ENCODE measurements at regions not wholly inside any gene's neighbourhood (a gene's known extent, or its start where the extent isn't known, plus 50 kb on each side); places are given as distances from the start of the nearest gene placed in this dataset.
"Not testable (repeated sequence)": the region's sequence is repeated elsewhere in the genome, so short reads cannot be mapped to it uniquely, and the experiment has no call there.

- Histone ChIP-seq H3K4me3 (ENCODE audit: low read depth, low read length) (no peak overlapping the region), H3K27me3 (ENCODE audit: control insufficient read depth, insufficient read depth, low read length) (no peaks in the 10 kb centered on the region), H3K36me3 (ENCODE audit: control insufficient read depth, insufficient read depth, low read length) (no peaks in the 10 kb centered on the region)
- no peak for DNase-seq (ENCODE audit: low read depth)
- no peak for TF ChIP-seq CTCF (IDR thresholded peaks at IDR 0.05; ENCODE audit: insufficient read depth, low read length, poor library complexity, severe bottlenecking)
These were observed 315.0 kb downstream of the PTPRU start for GRCh38 chr1:29551123-29551936.

- H3K27me3 ChIP-seq (ENCODE audit: control insufficient read depth, insufficient read depth, low read length) = no peaks in the 10 kb centered on the region
- TF ChIP-seq CTCF (IDR thresholded peaks at IDR 0.05; ENCODE audit: insufficient read depth, low read length, poor library complexity, severe bottlenecking) = no peak
- no peak overlapping the region for H3K4me3 ChIP-seq (ENCODE audit: low read depth, low read length)
- no peak for DNase-seq (ENCODE audit: low read depth)
- no peaks in the 10 kb centered on the region for H3K36me3 ChIP-seq (ENCODE audit: control insufficient read depth, insufficient read depth, low read length)
These were observed 314.0 kb downstream of the PTPRU start for GRCh38 chr1:29550119-29550841.

- not testable (repeated sequence) for H3K4me3 ChIP-seq (ENCODE audit: low read depth, low read length); H3K36me3 ChIP-seq (ENCODE audit: control insufficient read depth, insufficient read depth, low read length); DNase-seq (ENCODE audit: low read depth); H3K27me3 ChIP-seq (ENCODE audit: control insufficient read depth, insufficient read depth, low read length)
These were observed 313.4 kb downstream of the PTPRU start for GRCh38 chr1:29549728-29550118.

- no peak for TF ChIP-seq CTCF (IDR thresholded peaks at IDR 0.05; ENCODE audit: insufficient read depth, low read length, poor library complexity, severe bottlenecking)
- DNase-seq (ENCODE audit: low read depth) = no peak
- no peak overlapping the region for H3K4me3 ChIP-seq (ENCODE audit: low read depth, low read length)
- H3K36me3 ChIP-seq (ENCODE audit: control insufficient read depth, insufficient read depth, low read length) = no peaks in the 10 kb centered on the region
- H3K27me3 ChIP-seq (ENCODE audit: control insufficient read depth, insufficient read depth, low read length) = no peaks in the 10 kb centered on the region
These were observed 312.7 kb downstream of the PTPRU start for GRCh38 chr1:29549001-29549400.

- H3K36me3 ChIP-seq (ENCODE audit: control insufficient read depth, insufficient read depth, low read length) = no peaks in the 10 kb centered on the region
- no peak for DNase-seq (ENCODE audit: low read depth)
- TF ChIP-seq CTCF (IDR thresholded peaks at IDR 0.05; ENCODE audit: insufficient read depth, low read length, poor library complexity, severe bottlenecking) = no peak
- H3K27me3 ChIP-seq (ENCODE audit: control insufficient read depth, insufficient read depth, low read length) = no peaks in the 10 kb centered on the region
- H3K4me3 ChIP-seq (ENCODE audit: low read depth, low read length) = no peak overlapping the region
These were observed 311.8 kb downstream of the PTPRU start for GRCh38 chr1:29548091-29548490.

GRCh38 chr1:29547300-29547699 lies 311.0 kb downstream of the PTPRU start:
- H3K27me3 ChIP-seq (ENCODE audit: control insufficient read depth, insufficient read depth, low read length) = no peaks in the 10 kb centered on the region
- no peaks in the 10 kb centered on the region for H3K36me3 ChIP-seq (ENCODE audit: control insufficient read depth, insufficient read depth, low read length)
- no peak for TF ChIP-seq CTCF (IDR thresholded peaks at IDR 0.05; ENCODE audit: insufficient read depth, low read length, poor library complexity, severe bottlenecking)
- DNase-seq (ENCODE audit: low read depth) = no peak
- H3K4me3 ChIP-seq (ENCODE audit: low read depth, low read length) = no peak overlapping the region

Measured in kidney epithelial cell (primary cell).